GM18861 (cell line): ENCODE measurements at regions not wholly inside any gene's neighbourhood (a gene's known extent, or its start where the extent isn't known, plus 50 kb on each side); places are given as distances from the start of the nearest gene placed in this dataset.

ENCODE experiments used
- ATAC-seq: cut with Tn5 transposase; IDR thresholded peaks from one replicate; pipeline ENCODE4 v1.9.1; 2021; ENCODE audit not compliant: unreplicated experiment

DNA sequence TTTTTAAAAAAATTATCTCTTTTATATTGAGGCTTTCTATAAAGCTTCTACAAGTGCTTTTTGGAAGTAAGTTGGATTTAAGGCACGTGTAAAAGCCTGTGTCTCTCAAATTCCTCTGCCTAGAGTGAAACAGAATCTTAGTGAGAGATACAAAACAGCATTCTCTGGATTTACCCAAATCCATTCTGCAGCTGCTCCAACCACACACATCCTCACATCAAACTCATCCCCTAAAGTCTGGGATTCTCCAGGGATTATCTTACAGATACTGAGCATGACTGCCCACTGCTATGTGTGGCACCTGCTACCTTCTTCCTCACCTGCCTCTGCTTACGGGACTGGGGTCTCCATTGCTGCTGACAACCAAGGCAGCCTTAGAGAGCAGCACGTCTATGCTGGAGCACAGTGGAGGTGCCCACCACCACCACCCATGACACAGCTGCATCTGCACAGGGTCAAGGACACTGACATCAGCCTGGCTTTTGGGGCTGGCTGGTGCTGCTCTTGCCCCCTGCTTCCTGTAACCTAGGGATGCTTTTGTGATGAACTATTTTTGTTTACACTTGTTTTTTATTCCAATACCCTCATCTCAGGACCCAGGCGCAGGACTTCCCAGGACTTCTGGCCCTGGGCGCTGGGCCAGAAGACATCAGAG is 139.2 kb upstream of the NAMPT start:
- no peak for ATAC-seq

DNA sequence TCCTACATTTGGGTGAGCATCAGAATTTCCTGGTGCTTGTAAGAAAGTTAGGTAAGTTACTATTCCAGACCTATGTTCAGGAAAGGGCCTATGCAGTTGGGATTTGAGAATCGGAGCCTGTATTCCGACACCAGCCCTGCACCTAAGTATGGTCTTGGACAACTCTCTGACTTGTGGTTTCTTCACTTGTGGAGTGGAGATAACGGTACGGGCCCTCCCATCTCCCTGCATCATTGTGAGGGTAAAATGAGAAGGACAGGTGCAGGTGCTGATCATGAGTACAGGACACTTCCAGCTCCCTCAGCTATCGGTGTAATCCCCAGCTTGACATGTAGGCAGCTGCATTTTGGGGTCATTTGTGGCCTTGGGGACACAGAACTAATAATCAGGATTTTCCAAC is 138.3 kb upstream of the NAMPT start:
- ATAC-seq, result no peak

DNA sequence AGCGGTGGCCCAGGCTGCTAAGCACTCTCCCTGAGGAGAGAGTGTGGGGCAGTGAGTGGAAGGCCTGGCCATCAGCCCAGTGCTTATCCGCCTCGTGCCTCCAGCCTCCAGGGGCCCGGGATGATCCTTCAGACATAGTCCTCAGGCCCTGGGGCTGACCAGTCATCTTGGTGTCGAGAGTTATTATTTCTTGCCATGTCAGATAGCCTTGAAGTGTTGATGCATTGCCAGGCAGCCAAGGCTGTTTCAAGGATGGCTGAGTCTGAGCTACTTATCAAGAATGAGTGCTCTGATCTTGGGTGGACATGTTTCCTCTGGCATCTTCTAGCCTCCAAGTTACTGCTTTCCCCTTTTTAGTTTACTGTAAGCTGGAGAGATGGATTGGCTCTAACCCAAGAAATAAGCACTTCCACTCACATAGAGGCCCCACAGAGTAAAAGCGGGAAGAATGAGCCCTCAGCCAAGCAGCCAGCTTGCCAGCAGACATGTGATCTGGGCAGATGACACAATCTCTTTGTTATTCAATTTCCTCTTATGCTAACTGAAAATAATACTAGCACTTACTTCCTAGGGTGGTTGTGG is 136.5 kb upstream of the NAMPT start:
- ATAC-seq, result no peak

DNA sequence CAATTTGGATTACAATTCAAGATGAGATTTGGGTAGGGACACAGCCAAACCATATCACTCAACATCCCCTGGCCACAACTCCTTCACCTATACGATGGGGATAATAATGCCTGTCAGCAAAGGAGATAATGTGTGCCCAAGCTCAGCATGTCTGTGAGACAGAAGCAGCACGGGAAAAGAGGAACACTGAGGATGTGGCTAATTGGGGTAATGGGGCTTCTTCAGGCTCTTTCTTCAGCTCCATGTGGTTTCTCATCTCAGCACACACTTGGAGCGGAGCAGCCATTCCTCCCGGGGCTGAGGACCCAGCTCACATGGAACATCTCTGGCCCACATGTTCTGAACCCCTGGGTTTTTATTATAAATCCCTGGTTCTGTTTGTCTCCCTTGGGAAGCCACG is 136.0 kb upstream of the NAMPT start:
- ATAC-seq, result no peak

DNA sequence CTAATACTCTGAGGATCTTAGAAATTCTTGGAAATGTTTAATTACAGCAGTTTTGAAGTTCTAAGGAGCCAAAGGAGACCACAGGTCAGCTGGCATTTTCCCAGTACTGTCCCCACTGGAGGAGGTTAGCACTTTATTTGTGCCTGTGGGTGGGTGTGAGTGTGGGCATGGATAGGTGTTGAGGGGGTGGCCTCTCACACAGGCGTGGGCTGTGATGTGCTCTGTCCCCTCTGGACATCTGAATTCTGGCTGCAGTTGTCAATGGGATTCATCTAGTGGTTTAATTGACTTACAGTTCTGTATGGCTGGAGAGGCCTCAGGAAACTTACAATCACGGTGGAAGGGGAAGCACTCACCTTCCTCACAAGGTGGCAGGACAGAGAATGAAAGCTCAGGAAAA is 135.4 kb upstream of the NAMPT start:
- ATAC-seq, result no peak

DNA sequence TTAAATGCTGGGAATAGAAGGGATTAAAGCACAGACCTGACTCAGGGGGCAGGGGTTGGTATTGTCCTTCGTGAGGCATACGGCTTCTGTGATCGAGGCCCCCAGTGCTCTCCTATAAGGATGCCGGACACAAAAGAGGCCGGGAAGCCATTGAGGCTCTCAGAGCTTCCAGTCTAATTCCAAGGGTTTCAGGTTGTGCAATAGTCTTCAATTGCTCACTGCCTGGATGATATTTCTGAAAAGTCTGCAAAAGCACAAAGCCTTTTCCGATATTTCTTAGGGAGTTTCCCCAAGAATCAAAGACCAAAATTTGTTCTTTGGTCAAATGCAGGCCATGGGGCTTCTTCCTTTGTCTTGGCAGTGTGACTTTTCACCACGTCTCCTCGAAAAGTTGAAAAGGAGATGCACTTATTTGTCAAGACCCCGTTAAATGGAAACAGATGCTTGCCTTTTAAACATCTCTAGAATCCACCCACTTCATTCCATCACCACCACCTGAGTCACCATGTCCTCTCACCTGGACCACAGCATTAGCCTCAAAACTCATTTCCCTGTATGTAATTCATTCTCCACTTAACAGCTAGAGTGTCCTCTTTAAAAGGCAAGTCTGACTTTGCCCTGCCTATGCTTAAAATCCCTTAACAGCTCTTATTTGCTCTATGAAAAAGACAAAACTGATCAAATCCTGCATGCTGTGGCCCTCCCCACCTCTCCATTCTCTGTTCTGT is 134.8 kb upstream of the NAMPT start:
- ATAC-seq, result no peak

DNA sequence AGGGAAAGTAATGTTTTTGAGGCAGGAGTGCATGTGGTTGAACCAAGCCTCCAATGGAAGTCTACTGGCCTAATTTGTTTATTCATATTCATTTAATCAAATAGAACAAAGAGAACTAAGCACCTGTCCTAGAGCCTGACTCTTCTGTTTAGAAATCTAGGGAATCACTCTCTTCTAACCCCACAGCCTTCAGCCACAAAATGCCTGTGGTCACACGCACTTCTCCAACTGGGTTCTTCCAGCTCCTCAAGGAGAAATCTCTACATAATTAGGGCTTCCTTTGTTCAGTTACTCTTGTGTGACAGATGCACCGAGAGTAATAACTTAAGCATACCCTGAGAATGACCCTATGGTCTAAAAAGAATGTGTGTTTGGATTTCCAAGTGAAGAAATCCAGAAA is 133.7 kb upstream of the NAMPT start:
- ATAC-seq, result no peak

DNA sequence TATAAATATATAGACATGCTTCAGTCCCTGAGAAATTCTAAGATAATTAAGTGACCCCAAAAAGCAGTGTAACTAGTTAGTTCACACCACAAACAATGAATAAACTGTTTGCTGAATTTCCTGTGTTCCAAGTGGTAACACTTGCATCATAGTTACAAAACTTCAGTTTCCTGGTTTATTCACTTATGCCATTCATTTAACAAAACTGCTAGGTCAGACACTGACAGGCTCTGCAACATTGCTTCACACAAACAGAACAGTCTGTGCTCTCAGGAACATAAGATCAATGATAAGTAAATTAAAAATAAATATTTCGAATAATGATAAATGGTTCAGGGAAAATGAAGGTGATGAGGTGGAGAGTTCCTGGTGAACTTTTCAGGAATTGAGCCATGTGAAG is 133.3 kb upstream of the NAMPT start:
- ATAC-seq, result no peak

DNA sequence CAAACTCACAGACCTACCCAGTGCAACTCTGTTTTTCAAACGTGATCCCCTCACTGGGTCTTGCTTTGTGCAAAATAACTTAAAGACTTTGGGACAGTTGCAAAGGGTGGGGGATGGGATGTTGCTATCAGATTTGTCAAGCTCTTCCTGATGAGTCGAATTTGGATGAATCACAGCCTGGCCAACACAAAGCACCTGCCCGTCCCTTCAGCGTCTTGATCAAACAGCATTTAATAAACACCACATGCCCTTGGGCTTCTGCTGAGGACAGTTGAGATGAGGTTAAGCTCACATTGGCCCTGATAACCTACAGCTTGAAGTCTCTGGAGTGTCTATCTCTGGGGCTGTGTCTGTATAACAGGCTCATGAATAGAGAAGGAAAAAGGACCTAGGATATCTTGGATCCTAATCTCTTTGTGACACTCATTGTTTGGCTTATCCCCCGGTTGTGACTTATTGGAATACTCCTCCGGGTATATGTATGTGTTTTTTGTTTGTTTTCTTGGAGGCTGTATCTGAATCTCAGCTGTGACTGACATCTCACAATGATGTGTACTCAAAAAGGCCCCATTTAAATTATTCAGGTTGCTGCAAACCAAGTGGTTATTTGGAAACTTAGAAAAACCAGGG is 132.6 kb upstream of the NAMPT start:
- no peak for ATAC-seq

DNA sequence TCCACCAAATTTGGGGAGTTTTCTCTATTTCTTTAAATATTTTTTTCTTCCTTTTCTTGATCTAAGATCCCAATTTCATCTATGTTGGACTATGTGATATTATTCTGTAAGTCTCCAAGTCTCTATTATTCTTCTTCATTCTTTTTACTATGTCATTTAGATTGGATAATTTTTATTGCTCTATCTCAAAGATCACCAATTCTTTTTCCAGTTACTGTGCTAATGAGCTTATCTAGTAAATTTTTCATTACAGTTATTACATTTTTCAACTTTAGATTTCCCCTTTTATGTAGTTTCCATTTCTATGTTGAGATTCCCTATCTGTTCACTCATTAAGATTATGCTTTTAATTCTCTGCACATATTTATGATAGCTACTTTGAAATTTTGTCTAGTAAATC is 131.6 kb upstream of the NAMPT start:
- ATAC-seq, result no peak

DNA sequence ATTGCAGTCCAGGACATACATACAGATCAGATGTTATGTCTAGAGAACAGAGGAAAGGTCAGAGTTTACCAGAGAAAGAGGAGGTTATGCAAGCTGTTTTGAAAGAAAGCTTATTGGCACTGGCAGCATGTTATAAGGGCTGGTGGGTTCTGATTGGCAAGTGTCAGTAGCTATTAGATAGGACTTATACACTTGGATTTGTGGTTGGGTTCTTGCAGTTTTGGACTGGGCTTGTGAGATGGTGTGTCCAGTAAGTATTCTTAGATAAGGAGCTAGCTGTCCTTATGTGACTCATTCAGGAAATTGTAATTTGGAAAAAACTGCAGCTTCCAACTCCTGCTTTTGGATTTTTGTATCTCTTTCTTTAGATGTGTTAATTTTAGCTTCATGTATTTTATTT is 130.7 kb upstream of the NAMPT start:
- ATAC-seq, result no peak

DNA sequence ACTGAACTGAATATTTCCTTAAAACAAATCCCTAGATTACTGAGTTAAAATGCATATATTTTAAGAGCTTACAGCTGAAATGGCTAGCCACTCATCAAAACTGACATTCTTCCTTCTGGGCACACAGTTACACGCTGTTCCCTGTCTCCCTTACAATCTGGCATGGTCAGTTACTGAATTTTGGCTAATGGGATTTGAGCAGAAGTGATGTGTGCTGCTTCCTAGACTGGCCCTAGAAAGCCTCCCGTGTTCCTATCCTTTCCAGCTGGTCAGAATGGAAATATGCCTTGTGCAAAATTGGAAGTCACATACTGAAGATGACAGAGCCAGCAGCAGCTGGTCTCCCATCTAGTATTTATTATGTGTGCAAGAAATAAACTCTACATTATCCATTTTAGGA is 128.7 kb upstream of the NAMPT start:
- ATAC-seq, result no peak

DNA sequence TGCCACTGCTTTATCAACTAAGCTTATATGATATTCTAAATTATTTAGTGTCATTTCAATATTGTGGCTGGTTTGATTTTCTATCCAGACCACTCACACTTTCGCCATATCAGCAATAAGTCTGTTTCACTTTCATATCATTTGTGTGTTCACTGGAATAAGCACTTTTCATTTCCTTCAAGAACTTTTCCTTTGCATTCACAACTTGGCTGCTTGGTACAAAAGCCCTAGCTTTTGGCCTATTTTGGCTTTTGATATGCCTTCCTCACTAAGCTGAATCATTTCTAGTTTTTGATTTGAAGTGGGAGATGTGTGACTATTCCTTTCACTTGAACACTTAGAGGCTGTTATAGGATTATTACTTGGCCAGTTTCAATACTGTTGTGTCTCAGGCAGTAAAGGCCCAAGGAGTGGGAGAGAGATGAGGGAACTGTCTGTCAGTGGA is 120.9 kb upstream of the NAMPT start:
- ATAC-seq, result no peak

DNA sequence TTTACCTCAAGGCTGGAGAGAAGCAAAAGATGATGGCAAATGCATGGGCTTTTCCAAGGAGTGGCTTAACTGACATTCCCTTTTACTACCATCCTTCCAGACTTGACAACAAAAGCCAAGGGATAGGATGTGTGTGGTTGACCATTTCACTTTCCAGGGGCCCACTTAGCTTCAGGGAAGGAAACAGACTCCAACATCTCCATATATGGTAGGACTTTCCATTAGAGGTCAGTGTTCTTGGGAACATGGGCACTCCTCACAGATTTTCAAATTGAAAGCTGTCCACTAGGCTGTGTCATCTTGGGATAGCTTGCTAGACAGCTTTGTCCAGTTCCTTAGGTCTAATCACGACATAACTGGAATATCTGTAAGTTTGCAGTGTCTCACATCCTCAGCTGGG is 118.1 kb upstream of the NAMPT start:
- ATAC-seq, result no peak

DNA sequence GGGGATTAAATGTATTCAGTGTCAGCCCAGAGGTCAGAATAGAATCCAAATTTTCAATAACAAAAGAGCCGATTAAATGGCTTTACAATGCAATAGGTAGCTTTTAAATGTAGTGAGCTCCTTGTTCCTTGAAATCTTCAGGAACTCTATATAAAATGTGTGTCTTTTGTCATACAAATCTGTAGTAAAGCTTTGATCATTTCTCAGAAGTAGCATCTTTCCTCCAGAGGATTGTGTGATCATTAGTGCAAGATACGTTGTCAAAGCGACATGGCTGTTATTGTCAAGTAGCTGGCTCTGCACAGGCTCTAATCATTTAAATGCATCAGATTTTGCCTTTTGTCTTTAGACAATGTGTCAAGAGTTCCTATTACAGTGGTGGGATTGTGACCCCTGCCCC is 116.1 kb upstream of the NAMPT start:
- no peak for ATAC-seq

DNA sequence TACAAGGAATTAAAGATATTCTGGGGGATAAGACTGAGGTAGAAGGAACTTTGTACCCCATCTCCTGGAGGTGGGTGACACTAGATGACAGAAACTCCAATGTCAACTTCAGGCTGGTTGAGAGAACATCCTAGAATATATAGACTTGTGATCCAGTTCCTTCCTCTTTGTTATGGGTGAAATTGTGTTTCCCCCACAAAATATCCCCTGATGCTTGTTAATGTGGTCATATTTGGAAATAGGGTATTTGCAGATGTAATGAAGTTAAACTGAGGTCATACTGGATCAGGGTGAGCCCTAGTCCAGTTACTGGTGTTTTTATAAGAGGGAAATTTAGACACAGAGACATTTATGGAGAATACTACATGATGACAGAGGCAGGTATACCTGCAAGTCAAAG is 114.0 kb upstream of the NAMPT start:
- no peak for ATAC-seq

DNA sequence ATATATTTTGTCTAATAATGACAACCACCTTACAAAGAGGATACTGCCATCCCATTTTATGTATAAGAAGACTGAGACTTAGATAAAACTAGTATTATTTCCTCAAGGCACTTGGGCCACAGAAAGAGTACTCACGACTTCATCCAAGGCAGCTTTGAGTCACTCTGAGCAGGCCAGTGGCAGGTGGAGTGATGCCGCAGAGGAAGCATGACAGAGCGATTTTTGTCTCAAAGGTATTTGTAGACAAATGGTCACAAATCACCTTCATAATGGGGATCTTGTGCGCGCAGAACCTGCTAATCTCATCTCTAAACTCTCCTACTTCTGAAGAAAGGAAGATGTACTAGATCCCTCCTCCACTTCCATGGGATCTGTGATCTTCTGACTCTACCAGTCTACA is 113.2 kb upstream of the NAMPT start:
- no peak for ATAC-seq

DNA sequence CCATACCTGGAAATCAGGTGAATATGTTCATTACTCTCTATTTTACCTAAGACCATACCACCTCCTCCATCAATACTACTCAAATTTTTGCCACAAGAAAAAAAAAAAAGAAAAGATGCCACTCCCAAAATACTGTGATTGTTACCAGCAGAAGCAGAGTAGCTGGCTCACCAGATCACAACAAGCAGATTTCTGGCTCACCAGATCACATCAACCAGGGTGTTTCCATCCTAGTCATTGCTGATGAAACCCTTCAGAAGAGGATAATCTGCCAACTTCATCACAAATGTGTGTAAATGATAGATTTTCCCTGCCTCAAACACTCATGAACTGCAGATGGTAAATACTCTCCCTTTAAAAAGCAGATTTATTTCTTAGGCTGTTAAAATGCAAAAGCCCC is 109.7 kb upstream of the NAMPT start:
- no peak for ATAC-seq

DNA sequence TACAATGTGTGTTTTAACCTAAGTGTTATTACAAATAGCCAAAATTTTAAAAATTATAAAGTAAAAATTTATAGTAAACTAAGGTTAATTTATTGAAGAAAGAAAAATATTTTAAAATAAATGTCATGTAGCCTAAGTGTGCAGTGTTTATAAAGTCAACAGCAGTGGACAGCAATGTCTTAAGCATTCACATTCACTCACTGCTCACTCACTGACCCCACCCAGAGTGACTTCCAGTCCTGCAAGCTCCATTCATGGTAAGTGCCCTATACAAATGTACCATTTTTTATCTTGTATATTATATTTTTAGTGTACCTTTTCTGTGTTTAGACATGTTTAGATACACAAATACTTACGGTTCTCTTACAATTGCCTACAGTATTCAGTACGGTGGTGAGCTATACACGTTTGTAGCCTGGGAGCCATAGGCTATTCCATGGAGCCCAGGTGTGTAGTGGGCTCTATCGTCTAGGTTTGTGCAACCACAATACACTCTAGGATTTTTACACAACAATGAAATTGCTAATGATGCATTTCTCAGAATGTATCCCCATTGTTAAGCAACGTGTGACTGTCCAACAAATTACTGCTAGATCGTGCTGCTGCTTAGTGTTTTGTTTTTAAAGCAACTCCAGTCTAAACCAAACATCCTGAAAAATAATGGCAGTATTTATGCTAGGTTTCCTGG is 108.9 kb upstream of the NAMPT start:
- no peak for ATAC-seq

DNA sequence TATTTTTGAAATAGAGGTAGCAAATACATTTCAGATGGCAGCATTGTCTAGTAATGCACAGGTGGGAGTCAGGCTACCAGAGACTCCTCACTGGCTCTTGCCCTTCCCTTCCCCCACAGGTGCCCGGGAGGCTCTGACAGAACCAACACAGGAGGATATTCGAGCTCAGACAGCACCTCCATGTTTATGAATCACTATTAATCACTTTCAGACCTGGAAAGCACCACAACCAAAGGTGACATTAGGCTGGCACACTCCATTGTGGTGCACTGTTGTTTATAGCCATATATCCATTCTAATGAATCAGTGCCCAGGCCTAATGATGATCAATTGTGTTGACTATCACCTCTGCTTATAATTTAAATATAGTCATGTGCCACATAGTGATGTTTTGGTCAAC is 107.8 kb upstream of the NAMPT start:
- no peak for ATAC-seq

DNA sequence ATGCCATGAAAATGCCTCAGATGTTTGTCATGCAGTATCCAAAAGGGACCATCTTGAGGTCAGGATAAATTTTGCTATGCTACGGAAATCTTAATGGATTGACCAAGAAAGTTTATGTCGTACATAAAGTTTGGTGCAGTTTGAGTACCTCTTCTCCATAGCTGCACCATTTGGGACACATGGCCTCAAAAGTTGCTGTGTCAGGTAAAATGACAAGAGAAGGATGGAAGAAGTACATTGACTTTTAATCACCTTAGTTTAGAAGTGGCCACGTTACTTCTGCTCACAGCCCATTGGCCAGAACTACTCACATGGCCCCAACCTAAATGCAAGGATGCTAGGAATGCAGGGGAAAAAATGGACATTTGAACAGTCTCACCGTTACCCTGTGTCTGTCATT is 107.4 kb upstream of the NAMPT start:
- no peak for ATAC-seq

DNA sequence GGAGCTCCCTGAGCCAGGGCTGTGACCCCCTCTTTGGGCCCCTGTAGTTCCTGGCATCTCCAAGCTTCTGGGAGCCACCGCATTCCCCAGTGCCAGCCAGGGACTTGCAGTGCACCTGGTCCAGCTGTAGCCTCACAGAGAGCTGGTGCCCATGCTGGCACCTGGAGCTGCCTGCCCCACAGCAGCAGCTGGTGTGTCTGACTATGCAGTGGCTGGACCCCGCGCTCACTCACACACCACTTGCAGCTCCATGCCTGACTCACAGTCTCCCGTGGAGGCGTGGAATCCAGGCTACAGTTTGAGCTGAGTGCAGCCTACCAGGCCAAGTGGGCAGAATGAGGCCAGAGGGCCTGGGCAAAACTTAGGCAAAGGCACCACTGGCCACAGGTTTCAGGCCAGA is 102.2 kb upstream of the NAMPT start:
- no peak for ATAC-seq
